H1 (cell line): ENCODE measurements at regions not wholly inside any gene's neighbourhood (a gene's known extent, or its start where the extent isn't known, plus 50 kb on each side); places are given as distances from the start of the nearest gene placed in this dataset.

Experiments
- CTCF ChIA-PET: fragments of 300-600 bp; sonication (Branson Sonifier 250); formaldehyde crosslinking; loops from one replicate; lab custom pipeline; 2021; ENCODE audit not compliant: partially characterized antibody; lab: Charles Lee
- POLR2A ChIA-PET: fragments of 300-600 bp; sonication (Branson Sonifier 250); formaldehyde crosslinking; loops from one replicate; lab custom pipeline; 2021; ENCODE audit warnings: inconsistent platforms; ENCODE audit not compliant: partially characterized antibody; lab: Charles Lee
- DNase-seq, 2 experiments: peaks; one replicate each; pipeline versions ENCODE4 v3.0.0 to v3.0.0-alpha.2; 2010 to 2022; ENCODE audit warnings: low spot score in 2 of 2, low read depth in 1 of 2, mixed read lengths in 1 of 2
- FAIRE-seq: peaks from 2 replicates; lab custom pipeline; 2011; peaks lifted over from hg19 to GRCh38; lab: Jason Lieb, UNC
- H2AFZ ChIP-seq: 2 replicates; pipeline ENCODE4 v1.8.1; 2012; ENCODE audit warnings: low read length, inconsistent platforms
- H2AK5ac ChIP-seq: 2 replicates; pipeline ENCODE4 v1.6.1; 2013; ENCODE audit warnings: low read depth, low read length
- H2BK120ac ChIP-seq: replicated peaks from 2 replicates; pipeline ENCODE3; 2013; ENCODE audit warnings: low read depth, low read length, inconsistent platforms
- H2BK12ac ChIP-seq: 2 replicates; pipeline ENCODE4 v1.6.1; 2013; ENCODE audit warnings: low read depth, low read length
- H2BK15ac ChIP-seq: 2 replicates; pipeline ENCODE4 v1.6.1; 2013; ENCODE audit warnings: low read length
- H2BK20ac ChIP-seq: 2 replicates; pipeline ENCODE4 v1.6.1; 2013; ENCODE audit warnings: low read length
- H2BK5ac ChIP-seq: 2 replicates; pipeline ENCODE4 v1.6.1; 2013; ENCODE audit warnings: low read depth, low read length
- H3K14ac ChIP-seq: 2 replicates; pipeline ENCODE4 v1.6.1; 2013; ENCODE audit warnings: inconsistent platforms; ENCODE audit not compliant: insufficient read length
- H3K18ac ChIP-seq: 2 replicates; pipeline ENCODE4 v1.6.1; 2013; ENCODE audit warnings: low read length; ENCODE audit errors: extremely low read depth
- H3K23ac ChIP-seq: 2 replicates; pipeline ENCODE4 v1.6.1; 2013; ENCODE audit warnings: inconsistent platforms; ENCODE audit not compliant: insufficient read length
- H3K23me2 ChIP-seq: 2 replicates; pipeline ENCODE4 v1.6.1; 2013; ENCODE audit warnings: low read depth, low read length
- H3K27ac ChIP-seq: 2 replicates; pipeline ENCODE4 v1.6.1; 2011; ENCODE audit warnings: low read depth, low read length, inconsistent platforms
- H3K27me3 ChIP-seq, 4 experiments: replicated peaks in 1 of 4; 1 replicate in 1 of 4; 2 replicates in 3 of 4; pipeline versions ENCODE4 v1.6.1 to v1.8.1; 2011 to 2013; ENCODE audit warnings: low read length in 3 of 4, mild to moderate bottlenecking in 3 of 4, inconsistent platforms in 2 of 4, mixed read lengths in 2 of 4, moderate library complexity in 1 of 4; ENCODE audit not compliant: control insufficient read depth in 3 of 4, insufficient read depth in 3 of 4; ENCODE audit errors: extremely low read depth in 1 of 4
- H3K36me3 ChIP-seq, 4 experiments: 2 replicates each; pipeline versions ENCODE4 v1.6.1 to v1.8.1; 2011 to 2013; ENCODE audit warnings: mild to moderate bottlenecking in 4 of 4, low read length in 3 of 4, moderate library complexity in 2 of 4, control low read depth in 1 of 4, inconsistent platforms in 1 of 4; ENCODE audit not compliant: insufficient read depth in 4 of 4, control insufficient read depth in 2 of 4
- H3K4ac ChIP-seq: replicated peaks from 2 replicates; pipeline ENCODE3; 2013; ENCODE audit warnings: low read length, low read depth, mixed read lengths, inconsistent platforms; ENCODE audit not compliant: insufficient read length
- H3K4me1 ChIP-seq, 4 experiments: replicated peaks in 1 of 4; 1 replicate in 1 of 4; 2 replicates in 3 of 4; pipeline versions ENCODE4 v1.6.1 to v1.8.1; 2011 to 2013; ENCODE audit warnings: low read length in 3 of 4, inconsistent platforms in 2 of 4, mixed read lengths in 1 of 4; ENCODE audit not compliant: insufficient read depth in 4 of 4, control insufficient read depth in 3 of 4
- H3K4me2 ChIP-seq, 2 experiments: 2 replicates each; pipeline versions ENCODE4 v1.6.1 to v1.8.1; 2011 to 2013; ENCODE audit warnings: low read depth in 2 of 2, low read length in 2 of 2, control low read depth in 1 of 2, inconsistent platforms in 1 of 2, mild to moderate bottlenecking in 1 of 2; ENCODE audit not compliant: insufficient read depth in 1 of 2
- H3K4me3 ChIP-seq, 4 experiments: fragments of 200-600, 300-600 bp in 1 of 4; sonication (generic), shearing (Covaris generic), sonication (Bioruptor Twin) in 1 of 4; 2 replicates each; pipeline versions ENCODE4 v1.5.1 to v1.8.1; 2011 to 2016; ENCODE audit warnings: low read length in 4 of 4, low read depth in 3 of 4, control low read depth in 2 of 4, inconsistent platforms in 2 of 4, mild to moderate bottlenecking in 2 of 4, mixed read lengths in 1 of 4, moderate library complexity in 1 of 4; ENCODE audit not compliant: insufficient read depth in 2 of 4; ENCODE audit errors: extremely low read depth in 1 of 4
- H3K56ac ChIP-seq: replicated peaks from 2 replicates; pipeline ENCODE3; 2013; ENCODE audit warnings: low read depth, mild to moderate bottlenecking, mixed read lengths, low read length, inconsistent platforms; ENCODE audit not compliant: insufficient read length
- H3K79me1 ChIP-seq: 2 replicates; pipeline ENCODE4 v1.6.1; 2013; ENCODE audit warnings: low read depth, low read length, control low read depth
- H3K79me2 ChIP-seq, 2 experiments: 2 replicates each; pipeline versions ENCODE4 v1.6.1 to v1.8.1; 2012 to 2013; ENCODE audit warnings: low read length in 2 of 2, mild to moderate bottlenecking in 2 of 2, inconsistent platforms in 1 of 2; ENCODE audit not compliant: insufficient read depth in 2 of 2, control insufficient read depth in 1 of 2
- H3K9ac ChIP-seq, 4 experiments: replicated peaks in 1 of 4; 1 replicate in 1 of 4; 2 replicates in 3 of 4; pipeline versions ENCODE4 v1.6.1 to v1.8.1; 2011 to 2013; ENCODE audit warnings: low read depth in 3 of 4, low read length in 3 of 4, control low read depth in 2 of 4, mild to moderate bottlenecking in 2 of 4, moderate library complexity in 2 of 4, inconsistent platforms in 1 of 4; ENCODE audit errors: extremely low read depth in 1 of 4
- H3K9me3 ChIP-seq, 2 experiments: 2 replicates each; pipeline versions ENCODE4 v1.6.1 to v1.8.1; 2012 to 2013; ENCODE audit warnings: mild to moderate bottlenecking in 2 of 2, moderate library complexity in 2 of 2, control low read depth in 1 of 2, inconsistent platforms in 1 of 2, low read depth in 1 of 2, low read length in 1 of 2, mixed read lengths in 1 of 2; ENCODE audit not compliant: insufficient read depth in 2 of 2
- H4K20me1 ChIP-seq, 2 experiments: replicated peaks in 1 of 2; 2 replicates each; pipeline versions ENCODE3 to v1.8.1; 2011 to 2013; ENCODE audit warnings: inconsistent platforms in 2 of 2, low read length in 2 of 2, mild to moderate bottlenecking in 1 of 2; ENCODE audit not compliant: insufficient read depth in 2 of 2, control insufficient read depth in 1 of 2
- H4K5ac ChIP-seq: 2 replicates; pipeline ENCODE4 v1.6.1; 2013; ENCODE audit warnings: low read length, low read depth, mixed read lengths, inconsistent platforms; ENCODE audit not compliant: insufficient read length
- H4K8ac ChIP-seq: 2 replicates; pipeline ENCODE4 v1.8.0; 2013; ENCODE audit warnings: mild to moderate bottlenecking, moderate library complexity, low read length, inconsistent platforms; ENCODE audit not compliant: insufficient read depth; ENCODE audit errors: extremely low read depth
- H4K91ac ChIP-seq: replicated peaks from 2 replicates; pipeline ENCODE3; 2013; ENCODE audit warnings: low read length, mixed read lengths, inconsistent platforms; ENCODE audit not compliant: insufficient read length
- ATF3 ChIP-seq: IDR thresholded peaks from 2 replicates; pipeline ENCODE4 v1.6.1; 2011; ENCODE audit warnings: low read depth, mild to moderate bottlenecking, low read length; ENCODE audit not compliant: insufficient read depth
- EGR1 ChIP-seq: IDR thresholded peaks from 2 replicates; pipeline ENCODE4 v1.6.1; 2011; ENCODE audit warnings: low read depth, low read length, borderline replicate concordance
- GABPA ChIP-seq: IDR thresholded peaks from 2 replicates; pipeline ENCODE4 v1.6.1; 2011; ENCODE audit warnings: mild to moderate bottlenecking, low read length, moderate library complexity, borderline replicate concordance; ENCODE audit not compliant: insufficient read depth
- GTF2F1 ChIP-seq: IDR thresholded peaks from 2 replicates; pipeline ENCODE4 v1.6.1; 2012; ENCODE audit warnings: low read depth, low read length, improper control_type of control experiment, borderline replicate concordance
- JUN ChIP-seq: IDR thresholded peaks from 2 replicates; pipeline ENCODE4 v1.6.1; 2011; ENCODE audit warnings: low read depth, mild to moderate bottlenecking, improper control_type of control experiment, low read length
- RAD21 ChIP-seq, 2 experiments: IDR thresholded peaks in 1 of 2; conservative IDR thresholded peaks in 1 of 2; 2 replicates each; pipeline ENCODE4 v1.6.1; 2011; ENCODE audit warnings: low read depth in 2 of 2, low read length in 2 of 2, improper control_type of control experiment in 1 of 2, inconsistent platforms in 1 of 2, mild to moderate bottlenecking in 1 of 2, moderate library complexity in 1 of 2
- SP1 ChIP-seq: IDR thresholded peaks from 2 replicates; pipeline ENCODE4 v1.6.1; 2011; ENCODE audit warnings: low read depth, low read length
- SRF ChIP-seq: IDR thresholded peaks from 2 replicates; pipeline ENCODE4 v1.6.1; 2011; ENCODE audit warnings: mild to moderate bottlenecking, low read depth, low read length, moderate library complexity
- WGBS, 2 experiments: shearing (Covaris generic) in 1 of 2; methylation state at CpG; one replicate each; pipeline versions ENCODE4 v1.1.6 to v1.1.7; 2013 to 2015; ENCODE audit warnings: low lambda C conversion rate in 2 of 2, mixed read lengths in 2 of 2, inconsistent platforms in 1 of 2, low coverage in 1 of 2, missing lambda C conversion rate in 1 of 2; ENCODE audit not compliant: insufficient replicate concordance in 2 of 2, insufficient coverage in 1 of 2, insufficient read length in 1 of 2; ENCODE audit errors: extremely low coverage in 1 of 2, missing lambda C conversion rate in 1 of 2; 5-methylcytosine and 5-hydroxymethylcytosine counted together

- H3K27me3 ChIP-seq = no peaks in the 10 kb centered on the region
- H3K4me3 ChIP-seq = no peak overlapping the region
- H2BK120ac ChIP-seq = no peak overlapping the region
- H3K56ac ChIP-seq = no peak overlapping the region
- POLR2A ChIA-PET = no interaction called here
- no peak overlapping the region for H2BK5ac ChIP-seq
- no peak overlapping the region for H3K4me2 ChIP-seq
- H3K4me1 ChIP-seq = no peaks in the 10 kb centered on the region
- no peak overlapping the region for H3K23ac ChIP-seq
- H4K8ac ChIP-seq = no peak overlapping the region; the same call in 1 of the 2 replicates
- H3K4ac ChIP-seq = no peak overlapping the region
- H3K9me3 ChIP-seq = peaks cover 0 to 2% of the 10 kb centered on the region in 2 experiments; a peak in 1 of 4 replicates
- TF ChIP-seq ATF3 (no peak), SRF (no peak), RAD21 (IDR thresholded peaks at IDR 0.05 in 1 of 2, conservative IDR thresholded peaks at IDR 0.05 in 1 of 2; ENCODE audit: low read depth in 2 of 2, low read length in 2 of 2) (no peak), SP1 (no peak), GTF2F1 (no peak), JUN (no peak), GABPA (no peak), EGR1 (no peak)
- no peak overlapping the region for H3K18ac ChIP-seq
- no peak overlapping the region for H2AK5ac ChIP-seq
- H3K79me1 ChIP-seq = no peaks in the 10 kb centered on the region
- H3K14ac ChIP-seq = no peak overlapping the region
- H2BK15ac ChIP-seq = no peak overlapping the region
- no peak overlapping the region for H2BK12ac ChIP-seq
- H3K9ac ChIP-seq = no peak overlapping the region
- CTCF ChIA-PET = interaction anchor here (0.6 to 1.9 kb wide), 5 partner anchors 11 to 614 kb away, joined by 3 to 5 read pairs (median 4); no protein-coding TSS in a partner anchor
- 91% methylated on average over 9 of the region's 9 CpGs; no CpG with 5 or more reads in 1 of the 2 experiments for WGBS, 2 experiments
- DNase-seq (no peak), FAIRE-seq (no peak)
- H3K79me2 ChIP-seq = no peaks in the 10 kb centered on the region
- no peak overlapping the region for H4K5ac ChIP-seq
- no peaks in the 10 kb centered on the region; the same call in 1 of the 2 replicates for H3K23me2 ChIP-seq
- no peaks in the 10 kb centered on the region for H3K36me3 ChIP-seq
- peaks cover 0 to 2% of the 10 kb centered on the region in 2 experiments for H4K20me1 ChIP-seq
- H3K27ac ChIP-seq = no peak overlapping the region
- H2AFZ ChIP-seq = 0 out of 2 replicates have a peak overlapping the region, but pooled peaks have one; percentile 3
- H4K91ac ChIP-seq = no peak overlapping the region
- no peak overlapping the region for H2BK20ac ChIP-seq
Measured at GRCh38 chr1:37156646-37157045, 122.3 kb upstream of the GRIK3 start.
